22Rv1 (cell line): ENCODE measurements at regions not wholly inside any gene's neighbourhood (a gene's known extent, or its start where the extent isn't known, plus 50 kb on each side); places are given as distances from the start of the nearest gene placed in this dataset.

Source experiments
- H3K27ac ChIP-seq: fragments of 450-650 bp; 2 replicates; pipeline ENCODE4 v1.5.1; 2017
- CTCF ChIP-seq: fragments of 450-650 bp; IDR thresholded peaks from 2 replicates; pipeline ENCODE4 v1.5.1; 2017; ENCODE audit warnings: mild to moderate bottlenecking
- ZFX ChIP-seq: fragments of 450-650 bp; IDR thresholded peaks from 2 replicates; pipeline ENCODE4 v1.6.1; 2017; ENCODE audit warnings: antibody characterized with exemption, borderline replicate concordance

GRCh38 chr13:83162493-83162892 is 719.8 kb downstream of the SLITRK1 start:
- no peak overlapping the region for H3K27ac ChIP-seq

GRCh38 chr13:83153848-83154247 is 728.4 kb downstream of the SLITRK1 start:
- TF ChIP-seq CTCF (no peak), ZFX (no peak)
- H3K27ac ChIP-seq, result no peak overlapping the region

More at GRCh38 chr13:83162493-83162892, 719.8 kb downstream of the SLITRK1 start:
- TF ChIP-seq CTCF (no peak), ZFX (no peak)

GRCh38 chr13:83151308-83151660 is 731.0 kb downstream of the SLITRK1 start:
- no peak overlapping the region for H3K27ac ChIP-seq
- TF ChIP-seq ZFX, result no peak
- 0 out of 2 replicates have a peak, but pooled peaks have one; percentile 1 for TF ChIP-seq CTCF

- peak; percentile 30 for TF ChIP-seq CTCF
- no peak for TF ChIP-seq ZFX
- no peak overlapping the region for H3K27ac ChIP-seq
Observed at GRCh38 chr13:83150616-83151307, 731.5 kb downstream of the SLITRK1 start.

GRCh38 chr13:83136660-83137059 is 745.6 kb downstream of the SLITRK1 start:
- H3K27ac ChIP-seq, result no peak overlapping the region
- no peak for TF ChIP-seq CTCF
- TF ChIP-seq ZFX, result no peak

GRCh38 chr13:83125791-83126190 is 756.5 kb downstream of the SLITRK1 start:
- TF ChIP-seq ZFX (no peak), CTCF (no peak)
- H3K27ac ChIP-seq, result no peak overlapping the region

- H3K27ac ChIP-seq, result no peak overlapping the region
- TF ChIP-seq CTCF, result no peak
- no peak for TF ChIP-seq ZFX
Observed at GRCh38 chr13:83121896-83122295, 760.4 kb downstream of the SLITRK1 start.
